ENCODE measurements at regions not wholly inside any gene's neighbourhood (a gene's known extent, or its start where the extent isn't known, plus 50 kb on each side); places are given as distances from the start of the nearest gene placed in this dataset.

DNA sequence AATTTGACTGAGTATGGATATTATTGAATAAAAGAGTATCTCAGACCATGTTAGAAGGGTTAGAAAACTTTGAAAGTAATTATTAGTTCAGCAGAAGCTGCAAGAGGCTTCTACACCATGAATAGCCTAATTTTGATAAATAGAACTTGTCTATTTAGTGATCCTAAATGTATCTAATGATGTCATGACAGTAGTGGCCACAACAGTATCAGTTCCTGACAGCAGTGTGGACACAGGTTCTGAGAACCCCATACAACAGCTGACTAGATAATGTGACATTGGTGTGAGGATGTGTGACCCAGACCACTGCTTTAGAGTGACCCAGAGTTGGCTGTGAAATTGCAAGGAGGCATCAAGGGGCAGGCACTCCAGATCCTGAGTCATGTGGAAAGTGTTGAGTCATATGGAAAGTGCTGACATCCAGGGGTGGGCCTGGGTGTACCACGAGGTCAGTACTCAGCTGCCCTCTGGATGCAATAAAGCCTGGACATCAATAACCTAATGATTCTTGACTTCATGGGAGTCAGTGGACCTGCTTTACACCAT lies 754.7 kb downstream of the DHX35 start:
- TF ChIP-seq, protein P1, sequence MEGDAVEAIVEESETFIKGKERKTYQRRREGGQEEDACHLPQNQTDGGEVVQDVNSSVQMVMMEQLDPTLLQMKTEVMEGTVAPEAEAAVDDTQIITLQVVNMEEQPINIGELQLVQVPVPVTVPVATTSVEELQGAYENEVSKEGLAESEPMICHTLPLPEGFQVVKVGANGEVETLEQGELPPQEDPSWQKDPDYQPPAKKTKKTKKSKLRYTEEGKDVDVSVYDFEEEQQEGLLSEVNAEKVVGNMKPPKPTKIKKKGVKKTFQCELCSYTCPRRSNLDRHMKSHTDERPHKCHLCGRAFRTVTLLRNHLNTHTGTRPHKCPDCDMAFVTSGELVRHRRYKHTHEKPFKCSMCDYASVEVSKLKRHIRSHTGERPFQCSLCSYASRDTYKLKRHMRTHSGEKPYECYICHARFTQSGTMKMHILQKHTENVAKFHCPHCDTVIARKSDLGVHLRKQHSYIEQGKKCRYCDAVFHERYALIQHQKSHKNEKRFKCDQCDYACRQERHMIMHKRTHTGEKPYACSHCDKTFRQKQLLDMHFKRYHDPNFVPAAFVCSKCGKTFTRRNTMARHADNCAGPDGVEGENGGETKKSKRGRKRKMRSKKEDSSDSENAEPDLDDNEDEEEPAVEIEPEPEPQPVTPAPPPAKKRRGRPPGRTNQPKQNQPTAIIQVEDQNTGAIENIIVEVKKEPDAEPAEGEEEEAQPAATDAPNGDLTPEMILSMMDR (IDR thresholded peaks at IDR 0.05; ENCODE audit: insufficient read depth, low read length), result no peak
- TF ChIP-seq, protein P2, sequence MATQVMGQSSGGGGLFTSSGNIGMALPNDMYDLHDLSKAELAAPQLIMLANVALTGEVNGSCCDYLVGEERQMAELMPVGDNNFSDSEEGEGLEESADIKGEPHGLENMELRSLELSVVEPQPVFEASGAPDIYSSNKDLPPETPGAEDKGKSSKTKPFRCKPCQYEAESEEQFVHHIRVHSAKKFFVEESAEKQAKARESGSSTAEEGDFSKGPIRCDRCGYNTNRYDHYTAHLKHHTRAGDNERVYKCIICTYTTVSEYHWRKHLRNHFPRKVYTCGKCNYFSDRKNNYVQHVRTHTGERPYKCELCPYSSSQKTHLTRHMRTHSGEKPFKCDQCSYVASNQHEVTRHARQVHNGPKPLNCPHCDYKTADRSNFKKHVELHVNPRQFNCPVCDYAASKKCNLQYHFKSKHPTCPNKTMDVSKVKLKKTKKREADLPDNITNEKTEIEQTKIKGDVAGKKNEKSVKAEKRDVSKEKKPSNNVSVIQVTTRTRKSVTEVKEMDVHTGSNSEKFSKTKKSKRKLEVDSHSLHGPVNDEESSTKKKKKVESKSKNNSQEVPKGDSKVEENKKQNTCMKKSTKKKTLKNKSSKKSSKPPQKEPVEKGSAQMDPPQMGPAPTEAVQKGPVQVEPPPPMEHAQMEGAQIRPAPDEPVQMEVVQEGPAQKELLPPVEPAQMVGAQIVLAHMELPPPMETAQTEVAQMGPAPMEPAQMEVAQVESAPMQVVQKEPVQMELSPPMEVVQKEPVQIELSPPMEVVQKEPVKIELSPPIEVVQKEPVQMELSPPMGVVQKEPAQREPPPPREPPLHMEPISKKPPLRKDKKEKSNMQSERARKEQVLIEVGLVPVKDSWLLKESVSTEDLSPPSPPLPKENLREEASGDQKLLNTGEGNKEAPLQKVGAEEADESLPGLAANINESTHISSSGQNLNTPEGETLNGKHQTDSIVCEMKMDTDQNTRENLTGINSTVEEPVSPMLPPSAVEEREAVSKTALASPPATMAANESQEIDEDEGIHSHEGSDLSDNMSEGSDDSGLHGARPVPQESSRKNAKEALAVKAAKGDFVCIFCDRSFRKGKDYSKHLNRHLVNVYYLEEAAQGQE (IDR thresholded peaks at IDR 0.05; ENCODE audit: insufficient replicate concordance, low read depth), result no peak
